Stimulated activated naive CD4-positive, alpha-beta T cell (primary cell): ENCODE measurements at regions not wholly inside any gene's neighbourhood (a gene's known extent, or its start where the extent isn't known, plus 50 kb on each side); places are given as distances from the start of the nearest gene placed in this dataset.

Source experiments
- DNase-seq, 6 experiments: peaks; one replicate each; lab custom pipeline; 2025; lab: John Stamatoyannopoulos, UW

DNA sequence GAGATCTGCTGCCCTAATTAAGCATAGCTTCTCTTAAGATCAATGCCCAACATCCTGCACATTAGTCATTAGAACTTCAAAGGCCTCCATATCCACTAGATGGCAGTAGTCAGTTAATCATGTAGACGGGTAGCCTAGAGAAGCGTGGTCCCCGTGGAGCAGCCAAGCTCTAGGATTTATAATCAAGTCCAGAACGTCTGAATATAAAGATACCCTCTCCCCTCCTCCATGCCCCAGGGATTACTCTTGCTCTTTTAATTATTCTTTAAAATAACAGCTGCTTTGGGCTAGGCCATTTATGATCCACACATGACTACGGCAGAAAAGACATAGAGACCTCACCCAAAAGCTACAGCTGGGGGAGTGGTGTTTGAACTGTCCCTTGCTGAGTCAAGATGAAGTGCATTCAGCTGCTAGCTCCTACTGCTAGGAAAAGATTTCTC, 327.6 kb upstream of the PLET1 start:
- DNase-seq: peak in 5 of 6 experiments; percentile 1 to 64 (median 17)

DNA sequence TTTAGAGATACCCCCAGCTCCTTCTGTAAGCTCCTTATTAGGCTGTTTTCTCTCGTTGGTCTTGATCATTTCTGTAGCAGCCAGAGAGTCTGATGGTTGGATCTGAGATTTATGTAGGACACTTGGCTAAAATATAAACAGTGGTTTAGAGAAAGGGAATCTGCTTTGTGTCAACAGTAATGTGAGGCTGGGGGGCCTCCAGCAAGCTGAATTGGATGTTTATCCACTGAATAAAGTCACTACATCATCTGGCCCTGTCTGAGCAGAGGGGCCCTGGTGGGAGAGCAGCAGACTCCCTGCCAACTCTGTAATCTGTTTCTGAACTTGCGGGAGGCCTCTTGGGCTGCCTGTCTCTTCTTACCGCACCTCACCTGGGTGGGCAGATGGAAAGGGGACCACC, 328.5 kb upstream of the PLET1 start:
- DNase-seq: no peak

DNA sequence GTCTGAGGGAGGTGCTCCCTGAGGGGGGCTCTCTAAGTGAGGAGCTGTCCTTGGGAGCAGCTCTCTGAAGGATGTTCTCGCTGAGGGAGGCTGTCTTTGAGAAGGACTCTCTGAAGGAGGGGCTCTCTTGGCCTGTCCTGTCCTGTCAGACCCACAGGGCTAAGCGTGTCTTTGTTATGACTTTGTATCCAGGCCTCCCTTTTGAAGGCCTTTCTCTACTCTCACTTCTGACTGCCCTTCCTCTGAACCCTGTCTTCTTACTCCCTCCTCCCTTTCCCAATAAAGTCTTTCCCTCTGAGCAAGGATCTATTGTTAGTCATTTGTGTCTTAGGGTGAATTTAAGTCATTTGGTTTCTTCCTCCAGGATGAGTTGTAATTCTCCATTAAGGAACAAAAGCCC, 330.1 kb upstream of the PLET1 start:
- no peak for DNase-seq

DNA sequence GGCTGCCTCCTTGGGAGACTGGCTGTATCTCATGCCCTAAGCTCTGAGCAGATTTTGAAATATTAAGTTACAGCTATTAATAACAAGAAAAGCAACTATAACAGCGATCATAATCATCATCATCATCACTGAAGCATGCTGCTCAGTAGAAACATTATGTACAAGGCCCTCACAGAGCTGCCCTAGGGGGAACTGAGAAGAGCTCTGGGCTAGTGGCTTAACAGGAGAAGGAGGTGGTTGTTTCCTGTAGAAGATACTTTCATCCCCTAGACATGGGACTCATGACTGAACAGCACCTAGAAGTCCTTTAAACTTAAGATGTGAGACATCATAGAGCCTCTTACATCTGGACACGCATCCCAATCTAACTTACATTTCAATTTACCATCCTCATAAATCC, 332.8 kb upstream of the PLET1 start:
- no peak for DNase-seq

DNA sequence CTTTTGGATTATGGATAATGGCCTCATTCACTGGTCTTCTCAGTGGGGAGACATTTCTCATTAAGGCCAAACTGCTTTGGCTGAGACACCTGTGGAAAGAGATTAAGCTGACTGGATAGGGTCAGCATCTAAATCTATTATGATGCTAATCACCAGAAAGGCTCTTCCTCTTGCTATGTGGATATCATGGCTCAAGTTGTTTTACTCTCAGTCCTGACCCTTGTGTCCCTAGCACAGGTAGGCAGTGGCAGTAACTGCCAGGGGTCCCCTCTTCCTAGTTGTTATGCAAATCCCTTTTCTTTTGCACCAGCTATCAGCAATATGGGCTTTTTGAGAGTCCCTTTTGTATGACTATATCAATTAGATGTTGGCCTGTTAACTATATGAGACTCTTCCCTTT, 335.7 kb upstream of the PLET1 start:
- no peak for DNase-seq

DNA sequence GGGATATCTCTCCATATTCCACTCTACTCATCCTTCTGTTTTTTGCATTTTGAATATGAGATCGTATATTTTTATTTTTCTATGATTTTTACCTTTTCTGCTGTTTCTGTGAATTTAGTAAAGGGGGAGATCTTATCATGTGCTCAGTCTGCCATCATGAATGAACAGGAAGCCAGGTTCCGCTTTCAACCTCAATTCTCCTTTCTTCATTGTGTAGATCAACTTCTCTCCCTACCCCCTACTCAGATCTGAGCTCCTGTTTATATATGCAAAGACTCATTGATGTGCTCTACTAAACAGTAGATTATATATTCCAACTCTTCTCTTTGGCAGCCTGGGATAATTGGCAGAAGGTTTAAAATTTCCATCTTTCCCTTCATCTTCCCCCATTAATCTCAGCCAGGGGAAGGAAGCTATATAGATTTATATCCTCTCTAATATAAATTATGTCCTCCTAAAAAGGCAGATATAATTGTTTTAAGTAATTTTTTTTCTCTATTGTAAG, 336.7 kb upstream of the PLET1 start:
- no peak for DNase-seq

DNA sequence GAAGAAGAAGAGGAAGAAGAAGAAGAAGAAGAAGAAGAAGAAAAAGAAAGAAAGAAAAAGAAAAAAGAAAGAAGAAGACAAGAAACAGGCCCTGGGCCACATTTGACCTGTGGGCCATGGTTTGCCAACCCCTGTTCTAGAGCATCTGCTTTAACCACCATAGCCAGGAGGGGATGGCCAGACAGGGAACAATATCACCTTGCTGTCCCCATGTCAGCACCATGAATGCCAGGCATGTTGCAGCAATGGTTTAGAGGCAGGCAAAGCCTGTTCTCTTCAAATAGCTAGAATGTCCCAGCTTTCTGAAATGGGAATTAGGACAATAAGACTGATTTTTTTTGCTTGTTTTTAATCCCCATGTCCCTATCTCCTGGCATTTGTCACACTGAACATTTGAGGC, 338.6 kb upstream of the PLET1 start:
- DNase-seq: no peak

DNA sequence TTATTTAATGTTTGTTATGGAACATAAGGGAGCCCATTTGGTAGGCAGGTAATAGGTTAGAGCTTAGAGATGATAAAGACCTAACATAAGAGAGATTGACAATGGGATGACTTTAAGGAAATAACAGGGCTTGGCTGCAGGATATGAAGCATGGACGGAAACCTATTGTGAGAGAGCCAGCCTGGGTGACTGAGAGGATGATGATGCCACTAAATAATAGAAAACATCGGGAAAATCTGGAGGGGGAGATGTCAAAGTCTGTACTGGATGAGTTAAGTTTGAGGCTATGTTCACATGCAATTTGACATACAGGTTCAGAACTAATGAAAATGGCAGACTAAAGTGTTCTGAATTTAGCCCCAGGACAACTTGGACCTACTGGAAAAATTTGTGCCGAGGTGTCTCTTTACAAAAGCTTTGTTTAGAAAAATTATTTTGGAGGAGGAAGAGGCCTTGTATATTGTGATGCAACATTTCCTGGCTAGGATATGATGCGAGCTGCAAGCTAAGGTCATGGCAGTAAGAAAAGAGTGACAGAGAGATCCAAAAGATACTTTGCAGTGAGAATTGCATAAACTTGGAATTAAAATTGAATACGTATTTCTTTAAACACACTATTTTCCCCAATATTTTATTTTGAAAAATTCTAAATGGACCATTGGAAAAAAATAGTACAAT, 339.3 kb upstream of the PLET1 start:
- DNase-seq: no peak

DNA sequence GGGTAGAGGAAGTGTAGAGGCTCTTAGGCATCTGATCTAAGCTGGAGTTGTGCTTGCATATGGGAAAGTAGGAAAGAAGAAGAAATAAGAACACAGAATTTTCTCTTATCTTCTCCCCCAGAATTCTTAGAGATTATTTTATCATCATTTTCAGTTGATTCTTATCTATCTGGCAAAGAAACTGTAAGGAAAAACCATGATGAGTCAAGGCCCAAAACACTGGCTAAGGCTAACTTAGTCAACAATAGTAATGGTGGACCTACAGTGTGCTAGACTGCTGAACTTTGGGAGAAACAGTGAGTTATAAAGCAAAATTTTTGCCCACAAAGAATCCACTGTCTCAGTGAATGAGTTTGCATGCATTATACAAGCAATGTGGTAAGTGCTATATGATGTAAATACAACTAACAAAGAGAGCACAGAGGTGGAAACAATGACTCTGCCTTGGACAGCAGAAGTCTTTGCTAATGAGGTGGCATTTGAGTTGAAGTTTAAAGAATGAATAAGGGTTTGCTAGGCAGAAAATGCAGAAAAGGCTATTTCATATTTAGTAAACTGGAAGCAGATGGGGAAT, 344.5 kb upstream of the PLET1 start:
- no peak for DNase-seq

DNA sequence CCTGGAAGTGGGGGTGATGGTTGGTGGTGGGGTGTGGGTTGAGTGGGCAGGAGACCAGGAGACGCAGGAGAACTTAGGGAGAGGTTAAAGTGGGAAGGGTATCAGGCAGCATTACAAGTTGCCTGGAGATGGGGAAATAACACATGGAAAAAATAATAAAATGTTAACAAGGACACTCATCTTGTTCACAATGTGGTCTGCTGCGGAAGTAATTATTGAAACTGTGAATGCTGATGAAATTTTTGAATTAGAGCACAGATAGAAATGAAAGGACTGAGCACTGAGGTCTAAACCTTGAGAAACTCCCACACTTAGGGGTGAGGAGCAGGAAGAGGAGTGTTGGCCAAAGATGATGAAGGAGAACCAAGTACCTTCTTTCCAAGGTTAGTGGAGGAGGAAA, 346.0 kb upstream of the PLET1 start:
- DNase-seq: no peak

DNA sequence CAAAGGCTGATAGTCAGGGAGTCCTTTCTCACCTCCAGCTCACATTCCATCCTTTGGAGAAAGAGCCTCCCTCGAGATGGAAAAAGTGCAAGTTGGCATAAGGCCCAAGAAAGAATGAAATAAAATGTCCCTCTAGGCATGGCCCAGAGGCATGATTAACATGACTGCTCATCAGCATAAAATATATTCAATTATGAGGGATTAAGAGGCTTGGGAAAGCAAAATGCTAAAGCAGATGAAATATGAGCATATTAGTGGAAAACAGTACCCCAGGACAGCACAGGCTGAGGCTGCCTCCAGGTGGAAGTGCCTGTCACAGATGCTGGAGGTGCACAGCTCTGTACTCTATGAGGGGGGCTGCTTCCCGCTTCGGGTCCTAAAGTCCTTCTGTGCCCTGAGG, 347.8 kb upstream of the PLET1 start:
- DNase-seq: no peak

DNA sequence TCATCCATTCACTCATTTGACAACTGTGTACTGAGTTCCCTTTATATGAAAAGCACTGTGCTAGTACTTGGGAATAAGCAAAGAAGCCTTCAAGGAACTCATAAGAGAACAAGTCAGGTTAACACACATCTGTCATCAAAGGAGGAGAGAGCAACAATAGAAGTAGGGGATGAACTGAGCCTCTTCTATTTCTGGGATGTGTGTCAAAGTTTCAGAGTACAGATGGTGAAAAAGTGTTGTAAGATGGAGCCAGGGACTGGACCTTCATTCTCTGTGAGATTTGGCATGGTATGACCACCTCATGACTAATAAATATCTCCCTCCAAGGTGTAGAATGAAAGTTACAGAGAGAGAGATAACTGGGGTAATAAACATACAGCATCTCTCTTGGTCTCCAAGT, 349.8 kb upstream of the PLET1 start:
- no peak for DNase-seq

DNA sequence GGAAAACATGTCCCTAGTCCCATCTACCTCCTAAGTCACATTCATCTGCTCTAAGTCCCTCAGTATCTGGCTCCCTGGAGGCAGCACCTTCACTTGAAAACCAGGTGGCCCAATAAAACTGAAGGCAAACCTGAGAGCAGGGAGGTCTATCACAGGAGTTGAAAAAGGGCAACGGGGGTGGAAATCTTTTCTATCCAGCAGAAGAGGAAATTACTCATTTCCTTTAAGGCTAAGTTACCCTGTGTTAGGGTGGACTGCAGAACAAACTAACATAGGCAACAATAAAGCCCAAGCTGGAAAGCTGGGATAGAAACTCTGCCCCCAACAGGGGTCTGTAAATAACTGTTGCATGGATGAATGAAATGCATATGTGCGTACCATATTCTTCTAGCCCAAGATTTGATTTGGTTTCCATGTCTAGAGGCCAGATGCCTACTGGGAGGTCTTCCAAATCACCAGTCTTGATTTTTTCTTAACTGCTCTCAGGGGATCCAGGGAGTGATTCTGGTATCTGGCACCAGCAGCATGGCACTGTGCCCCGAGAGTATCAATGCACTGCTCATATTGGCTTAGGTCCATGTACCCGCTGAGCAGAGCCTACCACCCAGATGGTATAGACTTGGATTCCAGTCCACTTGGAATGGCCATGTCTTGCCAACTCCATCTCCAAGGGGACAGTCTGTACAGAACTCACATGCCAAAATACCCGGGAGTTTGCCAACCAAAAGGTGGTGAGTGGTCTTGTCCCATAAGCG, 350.0 kb upstream of the NCAM1 start:
- DNase-seq: no peak

DNA sequence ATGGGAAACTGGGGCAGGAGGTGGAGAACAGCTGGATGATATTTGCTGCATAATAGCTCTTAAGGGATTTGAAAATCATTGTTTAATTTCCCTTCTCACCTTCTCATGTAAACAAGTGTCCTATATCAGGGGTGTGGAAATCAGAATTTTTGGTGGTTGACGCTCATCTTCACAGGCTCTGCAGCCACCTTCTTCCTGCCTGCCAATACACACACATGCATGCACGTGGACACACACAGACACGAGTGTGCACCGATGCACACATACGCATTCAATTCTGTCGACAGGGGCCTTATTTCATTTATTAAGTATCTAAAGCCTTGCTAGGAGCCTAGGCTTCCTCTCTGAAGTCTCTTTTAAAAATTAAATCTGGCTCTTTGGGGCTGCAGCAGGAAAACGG, 349.4 kb upstream of the NCAM1 start:
- no peak for DNase-seq

DNA sequence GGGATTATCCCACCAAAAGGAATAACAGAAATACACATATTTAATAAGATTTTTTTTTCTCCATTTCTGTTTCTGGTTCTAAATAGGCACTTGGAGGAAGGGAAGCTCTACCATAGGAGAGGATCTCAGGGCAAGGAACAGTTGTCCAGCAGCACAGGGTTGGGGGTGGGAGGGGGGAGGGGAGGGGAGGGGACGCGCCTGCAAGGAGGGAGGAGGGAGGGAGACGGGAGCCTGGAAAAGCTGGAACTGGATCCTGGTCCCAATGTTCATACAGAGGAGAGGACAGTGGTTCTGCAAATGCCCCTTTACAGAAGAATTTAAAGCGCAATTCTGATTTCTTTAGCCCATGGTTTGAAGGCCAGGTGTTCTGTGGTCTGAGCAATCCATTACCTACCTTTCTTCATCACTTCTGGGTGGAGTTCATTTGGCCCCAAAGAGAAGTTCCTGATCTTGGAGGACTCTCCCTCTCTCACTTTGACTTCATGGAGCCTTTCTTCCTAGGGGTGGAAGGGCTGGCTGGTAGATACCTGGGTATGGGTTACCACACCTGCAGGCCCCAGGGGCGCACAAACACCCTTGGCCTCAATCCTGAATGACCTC, 348.9 kb upstream of the NCAM1 start:
- no peak for DNase-seq

DNA sequence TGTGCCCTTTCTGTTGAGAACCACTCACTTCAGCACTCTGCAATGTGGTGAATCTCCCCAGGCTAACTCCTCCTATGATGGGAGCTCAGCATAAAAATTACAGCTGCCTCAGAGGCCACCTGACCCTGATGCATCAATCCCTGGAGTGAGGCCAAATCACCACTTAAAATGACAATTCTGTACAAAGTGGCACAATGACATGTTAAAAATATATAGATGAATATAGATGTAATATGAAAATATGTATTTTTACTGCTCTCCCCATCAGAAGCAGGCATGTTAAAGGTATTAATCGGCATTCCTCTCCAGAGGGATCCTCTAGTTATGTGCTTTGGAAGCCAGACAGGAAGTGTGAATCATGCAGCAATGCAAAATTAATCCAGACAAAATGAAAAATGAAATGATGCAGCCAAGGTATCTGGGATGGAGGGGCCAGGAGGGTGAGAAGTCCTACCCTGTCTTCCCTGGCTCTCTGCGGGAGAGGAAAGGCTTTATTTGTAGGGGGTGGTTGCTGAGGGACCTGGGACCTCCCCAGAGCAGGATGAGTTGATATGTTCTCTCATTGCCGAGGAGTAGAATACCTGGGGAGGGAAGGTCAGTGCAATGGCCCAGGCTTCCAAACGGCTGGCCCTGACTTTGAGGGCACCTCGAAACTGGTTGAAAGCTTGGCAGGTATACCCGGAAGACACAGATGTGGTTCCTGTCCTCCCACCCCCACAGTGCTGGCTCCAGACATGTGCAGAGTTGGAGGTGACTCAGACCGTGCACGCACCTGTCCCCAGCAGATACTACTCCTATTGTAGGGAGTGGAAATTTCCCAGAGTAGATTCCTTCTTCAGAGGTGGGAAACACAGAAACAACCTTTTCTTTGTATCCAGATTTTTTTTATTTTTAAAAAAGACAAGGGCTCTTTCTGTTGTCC, 347.9 kb upstream of the NCAM1 start:
- DNase-seq: no peak

DNA sequence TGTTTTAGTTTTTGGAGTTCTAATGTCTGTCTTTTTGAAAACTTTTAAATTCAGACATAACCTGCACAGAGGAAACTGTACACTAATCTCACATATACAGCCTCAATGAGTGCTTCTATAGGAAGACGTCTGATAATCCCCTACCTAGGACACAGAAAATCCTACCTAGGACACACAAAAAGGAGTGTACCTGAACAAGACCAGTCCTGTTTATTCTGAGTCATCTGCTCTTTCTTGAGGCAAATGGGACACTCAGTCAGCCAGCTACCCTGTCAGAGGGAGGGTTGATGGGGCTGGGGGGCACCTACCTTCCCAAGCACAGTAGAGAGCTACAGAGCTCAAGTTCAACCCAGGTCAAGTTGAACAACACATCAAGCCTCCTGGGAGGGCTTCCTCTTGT, 346.6 kb upstream of the NCAM1 start:
- no peak for DNase-seq

DNA sequence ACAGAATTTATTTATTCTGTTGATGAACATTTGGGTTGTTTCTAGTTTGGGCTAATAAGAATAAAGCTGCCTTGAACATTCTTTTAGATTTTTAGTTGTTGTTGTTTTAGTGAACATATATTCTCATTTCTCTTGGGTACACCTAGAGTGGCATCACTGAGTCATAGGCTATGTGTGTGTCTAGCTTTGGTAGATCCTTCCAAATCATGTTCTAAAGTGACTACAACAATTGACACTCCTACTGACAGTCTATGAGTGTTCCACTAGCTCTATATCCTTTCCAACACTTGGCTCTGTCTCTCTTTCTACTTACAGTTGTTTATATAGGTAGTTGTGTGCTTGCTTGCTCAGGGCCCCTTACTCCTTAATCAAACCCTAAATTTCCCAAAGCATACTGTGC, 346.0 kb upstream of the NCAM1 start:
- no peak for DNase-seq

DNA sequence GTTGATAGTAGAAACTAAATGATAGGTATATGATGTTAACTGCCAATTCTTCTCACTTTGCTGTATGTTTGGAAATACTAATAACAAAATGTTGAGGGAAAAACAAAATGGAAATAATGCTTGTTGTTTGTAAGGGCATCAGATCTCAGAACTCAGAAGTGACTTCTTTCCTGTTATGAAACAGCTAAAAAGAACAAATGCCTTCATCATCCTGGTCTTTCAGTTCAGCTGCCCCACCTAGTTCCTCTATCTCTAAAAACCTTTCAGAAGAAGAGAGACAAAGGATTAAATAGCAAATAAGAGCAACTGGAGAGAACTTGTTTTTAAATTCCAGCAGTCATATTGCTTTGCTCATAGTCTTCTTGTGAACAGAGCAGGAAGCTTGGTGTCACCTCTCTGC, 345.3 kb upstream of the NCAM1 start:
- no peak for DNase-seq

DNA sequence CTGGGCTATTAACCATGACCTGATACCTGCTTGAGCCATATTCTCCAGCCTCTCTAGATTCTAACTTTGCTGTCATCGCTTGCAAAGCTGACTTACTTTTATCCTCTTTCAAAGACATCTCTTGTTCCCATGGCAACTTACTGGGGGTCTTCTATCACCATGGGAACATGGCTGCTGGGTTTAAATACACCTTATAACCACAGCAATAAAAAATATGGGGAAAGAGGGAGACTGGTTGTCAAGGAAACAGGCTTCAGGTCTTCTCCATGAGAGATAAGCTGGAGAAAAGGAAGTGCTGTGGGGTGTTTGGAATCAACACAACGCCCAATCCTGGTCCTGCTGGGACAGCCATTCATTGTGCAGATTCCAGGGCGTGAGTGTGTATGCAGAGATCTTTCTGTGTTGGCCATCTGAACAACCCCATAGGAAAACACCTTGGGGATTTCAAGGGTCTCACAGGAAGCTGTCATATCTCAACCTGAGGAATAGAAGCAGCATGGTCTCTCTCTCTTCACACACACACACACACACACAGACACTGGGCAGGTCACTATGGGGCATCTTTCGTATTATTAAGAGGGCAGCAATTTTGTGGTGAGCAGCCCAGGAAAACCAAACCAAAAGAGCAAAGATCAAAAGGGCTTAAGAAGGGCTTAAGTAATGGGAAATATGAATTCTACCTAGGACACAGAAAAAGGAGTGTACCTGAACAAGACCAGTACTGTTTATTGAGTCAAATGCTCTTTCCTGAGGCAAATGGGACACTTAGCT, 344.7 kb upstream of the NCAM1 start:
- no peak for DNase-seq

DNA sequence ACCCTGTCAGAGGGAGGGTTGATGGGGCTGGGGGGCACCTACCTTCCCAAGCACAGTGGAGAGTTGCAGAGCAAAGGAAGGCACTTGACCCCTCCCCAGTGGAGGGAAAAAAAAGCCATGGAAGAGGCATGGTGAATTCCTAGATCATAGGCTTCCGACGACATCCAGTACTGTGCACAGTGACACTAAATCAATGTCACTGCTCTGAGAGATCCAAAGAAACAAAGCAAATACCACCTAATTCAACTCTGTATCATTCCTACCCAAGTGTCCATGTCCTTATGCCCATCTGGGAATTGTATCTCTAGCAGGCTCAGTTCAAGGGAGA, 344.2 kb upstream of the NCAM1 start:
- no peak for DNase-seq
